B cell (primary cell): ENCODE measurements at regions not wholly inside any gene's neighbourhood (a gene's known extent, or its start where the extent isn't known, plus 50 kb on each side); places are given as distances from the start of the nearest gene placed in this dataset.

Source experiments
- ATAC-seq: fragments of 200-7000 bp; cut with Tn5 transposase; one replicate; pipeline ENCODE4 v1.10.0; 2021; ENCODE audit warnings: low read depth, mild to moderate bottlenecking, moderate number of reproducible peaks, moderate library complexity
- CTCF ChIA-PET: fragments of 350-600 bp; sonication (Branson Sonifier 250); formaldehyde crosslinking; loops from one replicate; lab custom pipeline; 2021; ENCODE audit warnings: antibody characterized with exemption, inconsistent platforms; lab: Charles Lee
- POLR2A ChIA-PET: fragments of 350-600 bp; sonication (Branson Sonifier 250); formaldehyde crosslinking; loops from one replicate; lab custom pipeline; 2021; ENCODE audit warnings: antibody characterized with exemption; lab: Charles Lee
- DNase-seq: peaks from one replicate; pipeline ENCODE4 v3.0.0; 2013
- H2AFZ ChIP-seq: 2 replicates; pipeline ENCODE4 v1.6.1; 2012; ENCODE audit warnings: mild to moderate bottlenecking, low read depth, low read length; ENCODE audit not compliant: insufficient read depth, poor library complexity, severe bottlenecking
- H3K27ac ChIP-seq, 2 donors: 1 replicate in 1 of 2; 2 replicates in 1 of 2; pipeline ENCODE4 v1.5.1; 2012 to 2013; ENCODE audit warnings: low read length in 2 of 2, mild to moderate bottlenecking in 2 of 2, moderate library complexity in 1 of 2
- H3K27me3 ChIP-seq, 4 experiments: fragments of 200-600 bp in 1 of 4; sonication (generic) in 1 of 4; replicated peaks in 1 of 4; 1 replicate in 2 of 4; 2 replicates in 2 of 4; pipeline versions ENCODE4 v1.6.1 to v1.7.0; 2013 to 2016; ENCODE audit warnings: low read length in 3 of 4, mild to moderate bottlenecking in 2 of 4, mixed read lengths in 1 of 4, moderate library complexity in 1 of 4; ENCODE audit not compliant: insufficient read depth in 4 of 4, control insufficient read depth in 3 of 4; ENCODE audit errors: control extremely low read depth in 1 of 4
- H3K36me3 ChIP-seq, 2 experiments: replicated peaks in 1 of 2; 1 replicate in 1 of 2; 2 replicates in 1 of 2; pipeline versions ENCODE4 v1.6.1 to v1.7.1; 2013; ENCODE audit warnings: low read length in 1 of 2; ENCODE audit not compliant: insufficient read depth in 2 of 2, control insufficient read depth in 1 of 2; ENCODE audit errors: control extremely low read depth in 1 of 2, extremely low read depth in 1 of 2
- H3K4me1 ChIP-seq, 2 donors: fragments of 200-600 bp in 1 of 2; sonication (generic) in 1 of 2; 1 replicate in 1 of 2; 2 replicates in 1 of 2; pipeline versions ENCODE4 v1.5.1 to v1.6.1; 2013 to 2017; ENCODE audit warnings: low read length in 2 of 2; ENCODE audit not compliant: control insufficient read depth in 2 of 2, insufficient read depth in 2 of 2
- H3K4me2 ChIP-seq: replicated peaks from 2 replicates; pipeline ENCODE3; 2012; ENCODE audit warnings: mild to moderate bottlenecking, low read depth, low read length; ENCODE audit not compliant: poor library complexity, severe bottlenecking
- H3K4me3 ChIP-seq, 5 experiments: fragments of 200-600 bp in 1 of 5; sonication (generic) in 1 of 5; 1 replicate in 3 of 5; 2 replicates in 2 of 5; pipeline versions ENCODE4 v1.5.1 to v1.7.0; 2011 to 2016; ENCODE audit warnings: low read length in 4 of 5, mild to moderate bottlenecking in 4 of 5, low read depth in 2 of 5, control low read depth in 1 of 5, moderate library complexity in 1 of 5; ENCODE audit not compliant: insufficient read depth in 1 of 5; ENCODE audit errors: control extremely low read depth in 1 of 5, extremely low read depth in 1 of 5
- H3K79me2 ChIP-seq: fragments of 200-600 bp; sonication (generic); one replicate; pipeline ENCODE4 v1.6.0; 2016; ENCODE audit warnings: low read length; ENCODE audit not compliant: control insufficient read depth, insufficient read depth
- H3K9ac ChIP-seq: fragments of 200-600 bp; sonication (generic); 2 replicates; pipeline ENCODE4 v1.6.1; 2017; ENCODE audit warnings: mild to moderate bottlenecking, low read length, moderate library complexity
- H3K9me3 ChIP-seq, 3 donors: one replicate each; pipeline versions ENCODE4 v1.6.1 to v1.7.1; 2013; ENCODE audit warnings: low read length in 2 of 3; ENCODE audit not compliant: control insufficient read depth in 2 of 3, insufficient read depth in 1 of 3; ENCODE audit errors: control extremely low read depth in 1 of 3
- H4K20me1 ChIP-seq: 2 replicates; pipeline ENCODE4 v1.6.0; 2012; ENCODE audit warnings: mild to moderate bottlenecking, low read length; ENCODE audit not compliant: insufficient read depth, control insufficient read depth, poor library complexity, severe bottlenecking
- H3K27ac Mint-ChIP-seq: one replicate; pipeline ENCODE4 v1.8.0; 2021; ENCODE audit warnings: mixed read lengths
- H3K27me3 Mint-ChIP-seq: one replicate; pipeline ENCODE4 v1.8.0; 2021; ENCODE audit warnings: mixed read lengths
- H3K4me1 Mint-ChIP-seq: one replicate; pipeline ENCODE4 v1.8.0; 2021; ENCODE audit warnings: mixed read lengths
- H3K4me3 Mint-ChIP-seq: one replicate; pipeline ENCODE4 v1.8.0; 2021; ENCODE audit warnings: mixed read lengths
- H3K9me3 Mint-ChIP-seq: one replicate; pipeline ENCODE4 v1.8.0; 2022; ENCODE audit warnings: mixed read lengths; ENCODE audit not compliant: insufficient read depth
- CTCF ChIP-seq: fragments of 200-600 bp; IDR thresholded peaks from one replicate; pipeline ENCODE4 v1.8.0; 2022; ENCODE audit warnings: antibody characterized with exemption, mild to moderate bottlenecking
- EZH2 ChIP-seq: IDR thresholded peaks from 2 replicates; pipeline ENCODE4 v1.6.1; 2012; ENCODE audit warnings: borderline replicate concordance, low read depth, mild to moderate bottlenecking, moderate library complexity, low read length; ENCODE audit not compliant: insufficient read depth, poor library complexity, severe bottlenecking
- WGBS: methylation state at CpG from one replicate; pipeline ENCODE4 v1.1.5; 2013; ENCODE audit warnings: missing lambda C conversion rate; ENCODE audit not compliant: insufficient coverage; 5-methylcytosine and 5-hydroxymethylcytosine counted together
- intact Hi-C: fragments of 100-400 bp; cut with micrococcal nuclease; formaldehyde crosslinking; loops from one replicate; pipeline ENCODE4 v1.10.0; 2022

GRCh38 chr7:9962742-9963141 is 1010.9 kb upstream of the PHF14 start:
- H3K4me3 Mint-ChIP-seq = no peak overlapping the region
- no peak overlapping the region for H3K4me2 ChIP-seq
- H3K27me3 Mint-ChIP-seq = no peaks in the 10 kb centered on the region
- no peaks in the 10 kb centered on the region for H4K20me1 ChIP-seq
- intact Hi-C loops = no loop called here
- CTCF ChIA-PET = no interaction called here
- TF ChIP-seq EZH2 (no peak), CTCF (no peak)
- no peaks in the 10 kb centered on the region for H3K4me1 Mint-ChIP-seq
- H3K9me3 ChIP-seq = peaks cover 0 to 3% (median 0%) of the 10 kb centered on the region in 3 donors
- DNase-seq (no peak), ATAC-seq (no peak)
- no peak overlapping the region for H3K4me3 ChIP-seq
- no peak overlapping the region for H3K27ac Mint-ChIP-seq
- H3K27me3 ChIP-seq = no peaks in the 10 kb centered on the region
- no peak overlapping the region for H2AFZ ChIP-seq
- no peak overlapping the region for H3K27ac ChIP-seq
- peaks cover 2% of the 10 kb centered on the region for H3K9me3 Mint-ChIP-seq
- H3K36me3 ChIP-seq = no peaks in the 10 kb centered on the region
- no peaks in the 10 kb centered on the region for H3K79me2 ChIP-seq
- POLR2A ChIA-PET = no interaction called here
- WGBS = 97% methylated on average over 3 of the region's 4 CpGs
- H3K9ac ChIP-seq = no peak overlapping the region
- no peaks in the 10 kb centered on the region for H3K4me1 ChIP-seq

GRCh38 chr7:9978106-9979064 is 995.3 kb upstream of the PHF14 start:
- Histone ChIP-seq H4K20me1 (no peaks in the 10 kb centered on the region), H3K27ac (no peak overlapping the region), H3K4me2 (no peak overlapping the region), H3K9ac (no peak overlapping the region), H2AFZ (no peak overlapping the region), H3K27me3 (no peaks in the 10 kb centered on the region), H3K79me2 (no peaks in the 10 kb centered on the region), H3K4me3 (no peak overlapping the region), H3K4me1 (no peaks in the 10 kb centered on the region), H3K36me3 (no peaks in the 10 kb centered on the region), H3K9me3 (no peaks in the 10 kb centered on the region)
- no peaks in the 10 kb centered on the region for H3K9me3 Mint-ChIP-seq
- no peak for DNase-seq
- intact Hi-C loops = no loop called here
- ATAC-seq = no peak
- ChIA-PET CTCF (no interaction called here), POLR2A (no interaction called here)
- no CpG with 5 or more reads among the region's 4 CpGs for WGBS
- H3K4me3 Mint-ChIP-seq = no peak overlapping the region
- TF ChIP-seq EZH2 = no peak
- no peak for TF ChIP-seq CTCF
- H3K27me3 Mint-ChIP-seq = no peaks in the 10 kb centered on the region
- H3K4me1 Mint-ChIP-seq = no peaks in the 10 kb centered on the region
- H3K27ac Mint-ChIP-seq = no peak overlapping the region
